ENCODE measurements at regions not wholly inside any gene's neighbourhood (a gene's known extent, or its start where the extent isn't known, plus 50 kb on each side); places are given as distances from the start of the nearest gene placed in this dataset.

DNA sequence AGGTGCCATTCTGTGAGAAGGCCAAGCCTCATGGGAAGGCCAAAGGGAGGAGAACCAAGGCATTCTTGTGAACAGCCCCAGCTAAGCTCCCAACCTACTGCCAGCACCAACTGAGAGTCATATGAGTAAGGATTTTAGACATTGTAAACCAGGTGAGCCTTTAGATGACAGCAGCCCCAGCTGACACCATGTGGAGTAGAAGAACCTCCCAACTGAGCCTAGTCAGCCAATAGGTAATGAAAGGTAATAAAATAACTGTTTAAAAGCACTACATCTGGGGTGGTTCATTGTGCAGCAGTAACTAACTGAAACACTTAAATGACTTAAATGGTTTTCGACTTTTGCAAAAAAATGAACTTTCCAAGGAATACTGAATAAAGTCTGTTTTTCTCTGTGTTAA, 172.6 kb upstream of the KIF2A start:
- intact Hi-C loops (cut with DNase I, micrococcal nuclease) = no loop called here
- no peak for ATAC-seq

DNA sequence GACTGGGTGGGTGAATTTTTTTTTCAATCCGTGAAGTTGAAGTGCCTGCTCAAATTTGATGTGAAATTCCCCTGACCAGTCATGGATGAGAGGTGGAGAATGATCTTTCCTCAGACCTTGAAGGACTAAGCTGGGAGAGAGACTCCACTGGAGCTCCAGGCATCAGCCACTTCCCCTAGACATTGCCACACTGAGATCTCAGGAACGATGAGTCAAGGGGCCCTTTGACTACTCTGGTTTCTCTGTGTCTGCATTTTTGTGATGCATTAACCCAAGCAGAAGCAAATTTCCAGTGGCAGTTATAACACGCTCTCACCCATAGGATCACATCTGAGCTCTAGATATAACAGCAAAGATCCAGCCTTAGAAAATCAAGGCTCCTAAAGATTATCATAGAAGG, 171.2 kb upstream of the KIF2A start:
- DNase-seq = no peak
- ATAC-seq = no peak
- intact Hi-C loops (cut with DNase I, micrococcal nuclease) = no loop called here

More for the DNA sequence above, 172.6 kb upstream of the KIF2A start:
- DNase-seq = no peak

DNA sequence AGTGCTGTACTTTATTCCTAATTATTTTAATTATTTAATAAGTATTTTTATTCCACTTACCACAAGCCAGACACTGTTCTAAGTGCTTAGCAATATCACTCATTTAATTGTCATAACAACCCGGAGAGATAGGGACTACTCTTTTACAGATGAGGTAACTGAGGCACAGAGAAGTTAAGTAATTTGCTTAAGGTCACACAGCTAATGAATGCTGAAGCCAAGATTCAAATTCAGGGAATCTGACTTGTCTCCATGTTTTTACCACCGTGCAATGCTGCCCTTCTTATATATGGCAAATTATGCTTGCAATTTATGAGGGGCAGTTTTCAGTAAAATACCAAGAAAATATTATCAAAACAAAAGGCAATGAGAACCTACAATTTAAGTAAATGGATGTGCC, 168.4 kb upstream of the KIF2A start:
- ATAC-seq = no peak

DNA sequence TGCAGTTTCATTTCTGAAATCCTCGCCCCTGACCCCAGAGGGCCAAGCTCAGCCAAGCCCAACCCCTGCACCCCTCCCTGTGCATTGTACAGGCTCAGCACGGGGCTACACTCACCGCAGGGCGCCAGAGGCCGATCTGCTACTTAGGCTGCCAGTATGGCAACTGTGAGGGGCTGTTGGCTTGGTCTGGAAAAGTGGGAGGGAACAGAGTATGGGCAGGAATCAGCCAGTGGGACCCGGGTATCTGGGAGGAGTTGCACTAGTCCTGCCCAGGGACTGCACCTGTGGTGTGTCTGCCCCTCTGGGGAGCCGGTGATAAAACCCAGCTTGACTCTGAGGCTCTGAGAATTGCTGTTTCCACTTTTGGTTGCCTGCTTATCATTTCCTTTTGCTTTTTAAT, 167.4 kb upstream of the KIF2A start:
- DNase-seq = no peak
- intact Hi-C loops (cut with DNase I, micrococcal nuclease) = no loop called here
- no peak for ATAC-seq

More for the DNA sequence above, 168.4 kb upstream of the KIF2A start:
- intact Hi-C loops (cut with DNase I, micrococcal nuclease) = no loop called here
- no peak for DNase-seq

DNA sequence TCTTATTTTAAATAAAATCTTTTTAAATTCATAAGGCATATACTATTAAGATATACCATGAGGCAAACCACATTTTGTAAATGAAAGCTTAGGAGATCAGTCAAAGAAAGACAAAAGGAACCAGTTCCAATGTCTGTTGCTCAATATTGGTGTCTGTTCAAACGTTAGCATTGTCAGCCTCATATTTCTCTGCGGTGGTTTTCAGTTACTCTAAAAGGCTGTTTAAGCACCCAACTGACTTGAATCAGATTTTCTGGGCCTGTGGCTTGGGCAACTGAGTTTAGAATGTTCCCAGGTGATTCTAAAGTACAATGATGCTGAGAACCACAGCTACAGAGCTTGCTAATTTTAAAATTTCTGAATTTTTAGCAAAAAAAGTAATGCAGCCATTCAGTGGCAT, 166.3 kb upstream of the KIF2A start:
- intact Hi-C loops (cut with DNase I, micrococcal nuclease) = no loop called here
- no peak for ATAC-seq
- DNase-seq = no peak

DNA sequence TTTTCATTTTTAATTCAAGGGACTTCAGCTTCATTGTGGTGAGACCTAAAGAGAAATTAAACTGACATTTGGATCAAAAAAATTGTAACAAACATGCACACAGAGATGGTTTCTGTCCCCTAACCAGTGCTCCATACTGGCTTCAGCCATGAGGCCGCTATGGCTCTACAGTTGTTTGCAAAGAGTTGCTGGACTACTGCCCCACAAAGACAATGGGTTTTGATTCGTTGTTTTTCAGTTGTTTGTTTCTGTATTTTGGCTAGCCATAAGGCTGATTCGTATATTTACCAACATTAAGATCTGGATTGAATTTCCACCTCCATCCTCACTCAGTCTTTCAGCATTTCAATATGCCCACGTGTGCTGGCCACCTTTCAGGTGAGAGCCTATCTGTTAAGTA, 163.7 kb upstream of the KIF2A start:
- ATAC-seq = no peak
- intact Hi-C loops (cut with DNase I, micrococcal nuclease) = no loop called here

DNA sequence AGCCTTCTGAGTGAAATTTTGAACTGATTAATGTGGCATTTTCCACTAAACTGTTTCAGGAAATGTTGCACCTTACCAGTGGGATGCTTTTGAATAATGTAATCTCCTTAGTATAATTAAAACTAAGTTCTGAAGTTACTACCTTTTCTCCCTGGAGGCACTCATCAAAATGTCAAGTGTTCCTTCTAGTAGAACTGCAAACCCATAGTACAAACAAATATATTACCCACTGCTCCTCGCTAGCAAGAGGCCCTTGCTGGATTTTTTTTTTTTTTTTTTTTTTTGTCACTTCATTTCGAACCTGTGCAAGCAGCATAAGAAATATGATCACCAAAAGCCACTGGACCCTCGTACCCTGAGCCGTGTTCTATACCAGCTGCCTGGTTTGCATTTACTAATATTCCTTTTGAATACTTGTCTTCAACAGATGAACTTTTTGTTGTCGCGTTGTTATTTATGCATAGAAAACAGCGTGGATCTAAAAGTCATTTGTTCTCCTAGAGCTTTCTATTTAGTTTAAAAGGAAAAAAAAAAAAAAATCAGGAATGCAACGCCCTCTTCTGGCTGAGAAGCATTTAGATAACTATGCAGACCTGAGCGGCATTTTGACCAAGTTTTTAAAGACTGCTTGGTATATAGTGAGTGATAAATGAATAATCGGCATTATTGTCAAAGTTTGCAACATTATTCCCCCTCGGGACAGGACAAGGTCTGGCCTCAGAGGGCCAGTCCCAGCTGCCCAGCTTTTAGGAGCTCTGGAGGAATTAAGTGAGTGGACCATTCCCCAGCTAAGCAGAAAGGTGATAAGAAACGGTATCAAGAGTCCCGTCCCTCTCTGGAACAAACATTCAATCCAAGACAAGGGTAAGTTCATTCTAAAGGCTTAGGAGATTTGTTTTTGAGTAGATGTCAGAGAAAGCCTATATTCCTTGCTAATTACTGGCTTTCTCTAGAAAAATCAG, 162.5 kb upstream of the KIF2A start:
- intact Hi-C loops (cut with DNase I, micrococcal nuclease) = no loop called here
- no peak for DNase-seq
- ATAC-seq = peak; percentile 40

More for the DNA sequence above, 163.7 kb upstream of the KIF2A start:
- DNase-seq = no peak

DNA sequence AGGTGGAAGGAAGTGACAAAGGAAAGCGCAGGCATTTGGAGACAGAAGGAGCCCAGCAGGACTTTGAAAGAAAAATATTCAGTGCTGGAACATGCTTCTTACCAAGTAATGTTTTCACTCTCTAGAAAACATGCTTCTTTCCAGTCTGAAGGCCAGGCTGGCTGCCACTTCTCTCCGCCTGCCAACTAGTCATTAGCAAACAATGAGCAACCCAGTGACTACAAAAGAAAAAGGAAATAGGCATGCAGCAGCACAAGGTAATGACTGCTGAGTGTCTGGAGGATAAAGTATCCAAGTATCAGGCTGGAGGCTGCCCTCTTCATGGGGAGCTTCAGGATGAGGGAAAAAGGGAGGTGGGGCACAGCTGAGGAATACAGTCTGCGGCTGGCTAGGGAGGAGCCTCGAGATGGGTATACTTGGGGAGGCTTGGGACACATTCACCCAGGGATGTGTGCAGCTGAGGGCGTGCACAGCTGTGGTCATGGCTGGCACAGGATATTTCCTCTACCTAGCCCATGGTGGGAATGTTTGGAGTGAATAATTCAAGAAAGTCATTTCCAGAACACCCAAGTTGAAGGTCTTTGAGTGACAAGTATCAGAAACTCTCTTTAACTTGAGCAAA, 161.5 kb upstream of the KIF2A start:
- DNase-seq (no peak), ATAC-seq (no peak)
- intact Hi-C loops (cut with DNase I, micrococcal nuclease) = no loop called here

DNA sequence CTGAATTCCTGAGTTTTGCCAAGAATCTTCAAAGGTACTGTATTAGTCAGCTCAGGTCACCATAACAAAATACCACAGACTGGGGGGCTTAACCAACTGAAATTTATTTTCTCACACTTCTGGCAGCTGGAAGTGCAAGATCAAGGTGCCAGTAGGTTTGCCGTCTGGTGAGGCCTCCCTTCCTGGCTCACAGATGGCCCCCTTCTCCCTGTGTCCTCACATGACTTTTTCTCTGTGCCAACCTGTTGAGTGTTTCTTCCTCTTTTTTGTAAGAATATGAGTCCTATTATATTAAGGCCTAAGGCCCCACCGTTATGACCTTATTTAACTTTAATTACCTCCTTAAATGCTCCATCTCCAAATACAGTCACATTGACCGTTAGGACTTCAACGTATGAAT, 156.1 kb upstream of the KIF2A start:
- ATAC-seq (no peak), DNase-seq (no peak)
- intact Hi-C loops (cut with DNase I, micrococcal nuclease) = no loop called here

DNA sequence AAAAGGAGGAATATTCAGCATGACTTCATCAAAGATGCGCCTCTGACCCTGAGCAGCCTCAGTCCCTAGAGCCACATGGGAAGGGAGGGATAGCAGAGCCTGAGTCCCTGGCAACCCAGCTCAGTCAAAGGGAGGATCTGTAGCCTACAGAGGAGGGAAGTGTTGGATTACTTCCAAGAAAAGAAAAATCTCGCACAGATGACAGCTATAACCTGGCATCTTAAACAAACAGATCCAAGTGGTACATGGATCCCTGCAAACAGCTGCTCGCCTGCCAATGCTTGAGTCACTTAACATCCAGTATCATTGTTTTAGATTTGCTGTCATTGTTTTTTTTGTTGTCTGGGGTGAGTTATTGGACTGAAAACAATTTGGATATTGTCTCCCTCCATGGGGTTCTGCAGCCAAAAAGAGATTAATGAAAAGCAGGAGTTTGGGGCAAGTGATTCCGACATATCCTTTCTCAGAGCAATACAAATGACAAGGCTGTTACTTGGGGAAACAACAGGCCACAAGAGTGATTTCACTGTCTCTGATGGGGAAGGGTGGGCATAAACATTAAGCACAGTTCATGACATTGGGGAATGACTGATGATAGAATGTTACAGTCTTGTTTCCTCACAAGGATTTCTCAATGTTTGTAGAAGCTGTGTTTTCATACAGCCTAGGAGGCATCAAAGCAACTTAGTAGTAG, 153.5 kb upstream of the KIF2A start:
- ATAC-seq (no peak), DNase-seq (no peak)
- intact Hi-C loops (cut with DNase I, micrococcal nuclease) = no loop called here

DNA sequence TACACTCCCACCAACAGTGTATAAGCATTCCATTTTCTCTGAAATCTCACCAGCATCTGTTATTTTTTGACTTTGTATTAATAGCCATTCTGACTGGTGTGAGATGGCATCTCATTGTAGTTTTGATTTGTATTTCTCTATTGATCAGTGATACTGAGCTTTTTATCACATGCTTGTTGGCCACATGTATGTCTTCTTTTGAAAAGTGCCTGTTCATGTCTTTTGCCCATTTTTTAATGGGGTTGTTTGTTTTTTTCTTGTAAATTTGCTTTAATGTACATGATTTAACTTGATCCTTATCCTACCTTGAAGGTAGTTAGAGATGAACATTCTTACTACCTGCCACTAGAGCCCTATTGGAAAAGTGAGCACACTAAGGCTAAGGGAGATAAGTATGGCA, 151.2 kb upstream of the KIF2A start:
- DNase-seq = no peak

DNA sequence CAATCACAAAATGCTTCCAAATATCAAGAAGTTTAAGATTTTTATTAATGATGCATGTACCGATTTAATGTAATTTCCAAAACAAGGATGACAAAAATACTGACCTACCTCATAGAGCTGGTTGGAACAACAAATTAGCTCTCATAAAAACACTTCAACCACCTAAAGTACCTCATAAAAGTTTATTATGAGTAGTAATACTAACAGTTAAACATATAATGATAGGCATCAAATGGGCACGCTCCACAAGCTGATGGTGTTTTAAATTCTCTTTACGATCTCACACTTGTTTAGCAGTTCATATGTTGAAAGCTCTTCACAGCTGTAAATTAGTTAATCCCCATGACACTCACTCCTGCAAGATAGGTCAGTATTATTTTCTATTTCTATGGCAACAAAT, 150.0 kb upstream of the KIF2A start:
- intact Hi-C loops (cut with DNase I, micrococcal nuclease) = no loop called here
- ATAC-seq = no peak
- DNase-seq = no peak

More for the DNA sequence above, 151.2 kb upstream of the KIF2A start:
- intact Hi-C loops (cut with DNase I, micrococcal nuclease) = no loop called here
- ATAC-seq = no peak

DNA sequence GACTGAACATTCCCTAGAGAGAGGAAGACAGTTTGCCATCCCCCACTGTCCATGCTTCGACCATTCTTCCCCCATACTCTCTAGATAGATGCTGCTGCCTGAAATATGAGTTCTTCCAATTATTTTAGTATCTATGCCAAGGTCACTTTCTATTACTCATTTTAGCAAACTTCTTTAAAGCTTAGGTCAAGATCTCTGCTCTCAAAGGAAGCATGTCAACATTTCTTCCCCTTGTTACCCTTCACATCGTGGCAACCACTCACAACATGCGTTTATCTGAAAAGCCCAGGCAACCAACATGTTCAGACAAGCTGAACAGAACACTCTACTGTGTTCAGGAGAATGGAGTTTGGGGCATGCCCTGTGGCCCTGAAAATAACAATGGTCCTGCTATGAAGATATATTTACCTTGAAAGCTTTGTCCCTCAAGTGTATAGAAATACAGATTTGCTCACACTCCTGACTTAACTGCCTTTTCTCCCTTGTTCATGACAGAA, 138.4 kb upstream of the KIF2A start:
- ATAC-seq = no peak
- intact Hi-C loops (cut with DNase I, micrococcal nuclease) = no loop called here
- DNase-seq = no peak

DNA sequence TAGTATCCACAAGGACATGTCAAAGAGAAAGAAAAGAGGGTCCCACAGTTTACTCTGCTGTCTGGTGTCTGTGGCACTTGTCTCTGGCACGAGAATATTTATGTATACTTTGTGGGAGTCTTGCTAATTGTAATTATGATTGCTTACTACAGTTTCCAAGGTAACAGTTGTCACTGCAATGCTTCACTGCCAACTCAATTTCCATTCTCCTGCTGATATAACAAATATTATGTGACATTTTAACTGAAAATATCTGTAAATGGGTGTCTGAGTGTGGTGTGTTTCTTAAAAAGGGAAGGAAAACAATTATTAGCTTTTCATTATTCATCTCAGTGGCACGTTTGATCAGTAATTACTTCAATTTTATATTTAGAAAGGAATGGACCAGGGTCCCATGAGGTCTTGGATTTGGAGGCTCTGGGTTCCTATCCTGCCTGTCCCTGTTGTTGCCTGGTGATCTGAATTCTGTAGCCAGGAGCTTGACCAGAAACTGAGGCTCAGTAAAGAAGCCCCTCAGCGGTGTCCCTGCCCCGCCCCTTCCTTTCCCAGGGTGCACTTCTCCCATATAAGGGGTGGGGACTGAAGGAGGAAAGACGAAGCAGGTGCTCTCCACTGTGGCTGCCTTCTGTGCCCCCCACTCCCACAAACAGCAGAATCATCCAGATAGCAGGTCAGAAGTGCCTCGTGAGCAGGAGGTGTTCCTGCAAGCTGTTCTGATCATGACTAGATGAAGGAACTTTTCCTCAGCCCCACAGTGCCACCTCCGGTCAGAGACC, 137.3 kb upstream of the KIF2A start:
- ATAC-seq (no peak), DNase-seq (no peak)
- intact Hi-C loops (cut with DNase I, micrococcal nuclease) = no loop called here

DNA sequence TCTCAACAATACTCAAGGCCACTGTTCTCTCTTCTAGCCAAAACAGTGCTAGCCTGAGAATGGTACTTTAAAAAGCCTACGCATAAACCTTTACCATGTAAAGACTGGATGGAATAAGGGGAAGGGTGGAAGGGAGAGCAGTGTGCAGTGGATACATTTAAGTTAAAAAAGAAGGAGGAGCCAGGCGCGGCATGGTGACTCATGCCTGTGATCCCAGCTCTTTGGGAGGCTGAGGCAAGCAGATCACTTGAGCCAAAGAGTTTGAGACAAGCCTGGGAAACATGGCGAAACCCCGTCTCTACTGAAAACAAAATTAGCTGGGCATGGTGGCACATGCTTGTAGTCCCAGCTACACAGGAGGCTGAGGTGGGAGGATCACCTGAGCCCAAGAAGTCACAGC, 127.7 kb upstream of the KIF2A start:
- DNase-seq (no peak), ATAC-seq (no peak)
- intact Hi-C loops (cut with DNase I, micrococcal nuclease) = no loop called here

DNA sequence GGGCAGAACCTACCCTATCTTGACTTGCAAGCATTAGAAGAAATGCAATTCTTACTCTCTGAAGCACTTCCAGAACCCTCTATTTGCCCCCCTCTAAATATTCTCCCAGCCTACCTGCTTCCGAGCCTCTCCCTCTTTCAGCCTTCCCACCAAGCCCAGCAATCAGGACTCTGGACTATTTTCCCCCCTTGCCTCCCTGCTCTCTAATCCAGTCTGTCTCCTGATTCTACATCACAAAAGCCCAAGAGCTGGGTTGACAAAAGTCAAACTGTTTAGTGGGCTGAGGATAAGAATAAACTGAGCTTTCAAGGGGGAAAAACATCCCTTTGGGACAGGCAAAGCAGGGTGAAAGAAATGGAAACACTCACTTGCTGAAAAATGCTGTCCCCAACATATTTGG, 123.2 kb upstream of the KIF2A start:
- DNase-seq = no peak
- intact Hi-C loops (cut with DNase I, micrococcal nuclease) = no loop called here

DNA sequence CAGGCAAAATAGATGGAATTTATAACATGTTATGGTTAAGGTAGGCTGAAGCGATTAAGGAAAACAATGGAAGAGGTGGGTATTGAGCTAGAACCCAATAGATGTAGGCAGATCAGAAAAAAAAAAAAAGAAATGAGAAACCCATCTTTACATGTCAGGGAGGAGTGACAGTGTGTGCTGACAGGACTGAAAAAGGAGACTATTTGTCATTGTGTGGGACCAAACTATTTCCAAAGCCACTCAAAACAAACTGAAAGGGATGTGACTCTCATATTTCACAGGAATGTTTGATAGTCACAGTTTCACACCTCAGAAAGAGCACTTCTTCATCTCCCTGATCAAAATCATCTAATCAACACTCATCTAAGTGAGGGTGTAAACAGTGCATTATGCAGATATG, 122.3 kb upstream of the KIF2A start:
- no peak for ATAC-seq
- intact Hi-C loops (cut with DNase I, micrococcal nuclease) = no loop called here
- no peak for DNase-seq

More for the DNA sequence above, 123.2 kb upstream of the KIF2A start:
- ATAC-seq = no peak

DNA sequence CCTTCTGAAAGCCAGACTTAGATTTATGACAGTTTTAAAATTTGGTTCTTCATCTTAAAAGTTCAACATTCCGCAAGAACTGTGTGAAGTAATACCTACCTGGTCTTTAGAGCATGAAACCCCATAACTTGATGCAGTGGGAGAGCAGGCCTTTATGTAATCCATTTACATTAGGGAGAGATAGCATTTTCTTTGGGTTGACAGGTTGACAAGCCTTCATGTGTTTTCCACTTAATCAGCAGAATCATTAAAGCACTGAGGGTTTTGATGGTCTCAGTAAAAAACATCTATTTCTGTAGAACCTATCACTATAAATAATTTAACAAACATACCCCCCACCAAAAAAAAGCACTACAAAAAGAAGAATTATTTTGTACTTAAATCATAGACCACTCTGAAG, 121.6 kb upstream of the KIF2A start:
- DNase-seq (no peak), ATAC-seq (no peak)
- intact Hi-C loops (cut with DNase I, micrococcal nuclease) = no loop called here

DNA sequence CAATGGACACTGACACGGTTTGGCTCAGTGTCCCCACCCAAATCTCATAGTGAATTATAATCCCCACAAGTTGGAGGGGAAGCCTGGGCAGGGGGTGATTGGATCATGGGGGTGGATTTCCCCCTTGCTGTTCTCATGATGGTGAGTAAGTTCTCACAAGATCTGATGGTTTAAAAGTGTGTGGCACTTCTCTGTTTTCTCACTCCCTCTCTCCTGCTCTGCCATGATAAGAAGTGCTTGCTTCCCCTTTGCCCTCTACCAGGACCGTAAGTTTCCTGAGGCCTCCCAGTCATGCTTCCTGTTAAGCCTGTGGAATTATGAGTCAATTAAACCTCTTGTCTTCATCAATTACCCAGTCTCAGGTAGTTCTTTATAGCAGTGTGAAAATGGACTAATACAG, 115.8 kb upstream of the KIF2A start:
- intact Hi-C loops (cut with DNase I, micrococcal nuclease) = no loop called here
- ATAC-seq = no peak
- DNase-seq = no peak
